ENCODE measurements at regions not wholly inside any gene's neighbourhood (a gene's known extent, or its start where the extent isn't known, plus 50 kb on each side); places are given as distances from the start of the nearest gene placed in this dataset.

GRCh38 chr2:180759631-180760030 is 220.8 kb upstream of the UBE2E3 start:
- H3K4me3 ChIP-seq (ENCODE audit: low read depth, low read length) = no peak overlapping the region
- TF ChIP-seq ATF2 (tag by site-specific recombination; IDR thresholded peaks at IDR 0.05; ENCODE audit: low read depth) (no peak), ZNF23 (tag by site-specific recombination; IDR thresholded peaks at IDR 0.05; ENCODE audit: borderline replicate concordance) (no peak), ZIC2 (tag by site-specific recombination; IDR thresholded peaks at IDR 0.05) (no peak), GLI4 (tag by site-specific recombination; IDR thresholded peaks at IDR 0.05) (no peak), ZNF658 (tag by site-specific recombination; IDR thresholded peaks at IDR 0.05) (no peak), BCL6B (tag by site-specific recombination; IDR thresholded peaks at IDR 0.05) (no peak), KLF8 (tag by site-specific recombination; IDR thresholded peaks at IDR 0.05) (no peak), AEBP2 (tag by site-specific recombination; IDR thresholded peaks at IDR 0.05; ENCODE audit: borderline replicate concordance) (no peak), MEIS1 (CRISPR knock-in tag; IDR thresholded peaks at IDR 0.05; ENCODE audit: borderline replicate concordance) (no peak), ZNF311 (tag by site-specific recombination; IDR thresholded peaks at IDR 0.05; ENCODE audit: borderline replicate concordance) (no peak), ZNF571 (tag by site-specific recombination; IDR thresholded peaks at IDR 0.05) (no peak), ZNF132 (tag by site-specific recombination; IDR thresholded peaks at IDR 0.05; ENCODE audit: borderline replicate concordance) (no peak), ZNF624 (tag by site-specific recombination; IDR thresholded peaks at IDR 0.05) (no peak), CTCF (tag by site-specific recombination; IDR thresholded peaks at IDR 0.05) (no peak), EGR2 (tag by site-specific recombination; IDR thresholded peaks at IDR 0.05; ENCODE audit: low read depth) (no peak), ZNF155 (tag by site-specific recombination; IDR thresholded peaks at IDR 0.05) (no peak), ZBTB44 (tag by site-specific recombination; IDR thresholded peaks at IDR 0.05) (no peak), WT1 (tag by site-specific recombination; IDR thresholded peaks at IDR 0.05) (no peak), ZNF133 (tag by site-specific recombination; IDR thresholded peaks at IDR 0.05) (no peak)
- no peak overlapping the region for H3K27ac ChIP-seq (ENCODE audit: extremely low read depth, low read depth, low read length)
- no peaks in the 10 kb centered on the region for H3K4me1 ChIP-seq (ENCODE audit: control insufficient read depth, insufficient read depth, low read length)
- POLR2A ChIA-PET = no interaction called here
- CTCF ChIA-PET = no interaction called here
- no peaks in the 10 kb centered on the region for H3K36me3 ChIP-seq (ENCODE audit: control insufficient read depth in 2 of 2, insufficient read depth in 1 of 2, low read length in 2 of 2)
- H3K9me3 ChIP-seq (ENCODE audit: control insufficient read depth, insufficient read depth, low read depth, low read length) = no peaks in the 10 kb centered on the region
